Nephron progenitor cell (in vitro differentiated cells): ENCODE measurements at regions not wholly inside any gene's neighbourhood (a gene's known extent, or its start where the extent isn't known, plus 50 kb on each side); places are given as distances from the start of the nearest gene placed in this dataset.

Source experiments
- DNase-seq: peaks from one replicate; pipeline ENCODE4 v3.0.0; 2021
- H3K27ac Mint-ChIP-seq: 2 replicates; pipeline ENCODE4 v1.8.0; 2021; ENCODE audit warnings: mild to moderate bottlenecking, moderate library complexity, mixed read lengths
- H3K27me3 Mint-ChIP-seq: 2 replicates; pipeline ENCODE4 v1.8.0; 2021; ENCODE audit warnings: mild to moderate bottlenecking, low read depth, mixed read lengths; ENCODE audit not compliant: poor library complexity
- H3K36me3 Mint-ChIP-seq: 2 replicates; pipeline ENCODE4 v1.8.0; 2021; ENCODE audit warnings: low read depth, mixed read lengths
- H3K4me1 Mint-ChIP-seq: 2 replicates; pipeline ENCODE4 v1.8.0; 2021; ENCODE audit warnings: mixed read lengths
- H3K4me3 Mint-ChIP-seq: 2 replicates; pipeline ENCODE4 v1.8.0; 2021; ENCODE audit warnings: mild to moderate bottlenecking, moderate library complexity, mixed read lengths
- H3K9me3 Mint-ChIP-seq: 2 replicates; pipeline ENCODE4 v1.8.0; 2021; ENCODE audit warnings: mild to moderate bottlenecking, moderate library complexity, mixed read lengths
- CTCF ChIP-seq: fragments of 200-600 bp; sonication (generic); IDR thresholded peaks from 2 replicates; pipeline ENCODE4 v1.5.0; 2021; ENCODE audit warnings: antibody characterized with exemption

- no peaks in the 10 kb centered on the region for H3K9me3 Mint-ChIP-seq
- DNase-seq = no peak
These were observed 176.0 kb downstream of the ESRRB start for GRCh38 chr14:76551906-76552305.

GRCh38 chr14:76564471-76565422 lies 188.8 kb downstream of the ESRRB start:
- H3K27me3 Mint-ChIP-seq = peaks cover 27% of the 10 kb centered on the region
- H3K9me3 Mint-ChIP-seq = peaks cover 9% of the 10 kb centered on the region
- H3K4me1 Mint-ChIP-seq = no peaks in the 10 kb centered on the region
- no peak overlapping the region for H3K27ac Mint-ChIP-seq
- no peak for DNase-seq
- no peaks in the 10 kb centered on the region for H3K36me3 Mint-ChIP-seq
- H3K4me3 Mint-ChIP-seq = no peak overlapping the region
- TF ChIP-seq CTCF = no peak

More at GRCh38 chr14:76551906-76552305, 176.0 kb downstream of the ESRRB start:
- Mint-ChIP-seq H3K36me3 (no peaks in the 10 kb centered on the region), H3K27ac (no peak overlapping the region), H3K4me3 (no peak overlapping the region), H3K4me1 (peaks cover 8% of the 10 kb centered on the region), H3K27me3 (peaks cover 8% of the 10 kb centered on the region)
- no peak for TF ChIP-seq CTCF

GRCh38 chr14:76566439-76566838 lies 190.5 kb downstream of the ESRRB start:
- DNase-seq = no peak
- H3K4me1 Mint-ChIP-seq = no peaks in the 10 kb centered on the region
- H3K27me3 Mint-ChIP-seq = peaks cover 27% of the 10 kb centered on the region
- peaks cover 9% of the 10 kb centered on the region for H3K9me3 Mint-ChIP-seq
- no peak overlapping the region for H3K4me3 Mint-ChIP-seq
- H3K27ac Mint-ChIP-seq = no peak overlapping the region
- no peak for TF ChIP-seq CTCF
- no peaks in the 10 kb centered on the region for H3K36me3 Mint-ChIP-seq

GRCh38 chr14:76574416-76575095 lies 186.7 kb upstream of the VASH1 start:
- Mint-ChIP-seq H3K4me3 (no peak overlapping the region), H3K4me1 (peaks cover 20% of the 10 kb centered on the region), H3K27ac (no peak overlapping the region), H3K9me3 (peaks cover 10% of the 10 kb centered on the region), H3K36me3 (no peaks in the 10 kb centered on the region), H3K27me3 (peaks cover 8% of the 10 kb centered on the region)
- peak; percentile 38 for DNase-seq
- TF ChIP-seq CTCF = no peak

GRCh38 chr14:76575108-76575507 lies 186.2 kb upstream of the VASH1 start:
- DNase-seq = no peak

More at GRCh38 chr14:76575108-76575507, 186.2 kb upstream of the VASH1 start:
- Mint-ChIP-seq H3K27me3 (peaks cover 8% of the 10 kb centered on the region), H3K4me1 (peaks cover 20% of the 10 kb centered on the region), H3K4me3 (no peak overlapping the region), H3K27ac (no peak overlapping the region), H3K36me3 (no peaks in the 10 kb centered on the region), H3K9me3 (peaks cover 9% of the 10 kb centered on the region)
- TF ChIP-seq CTCF = no peak
